ENCODE measurements at regions not wholly inside any gene's neighbourhood (a gene's known extent, or its start where the extent isn't known, plus 50 kb on each side); places are given as distances from the start of the nearest gene placed in this dataset.

GRCh38 chr4:54571293-54572151, 86.2 kb upstream of the KIT start:
- peaks cover 15% of the 10 kb centered on the region for H3K4me1 ChIP-seq (ENCODE audit: control insufficient read depth, insufficient read depth, low read length, unreplicated experiment)
- H3K4me3 ChIP-seq (ENCODE audit: low read depth, low read length), result no peak overlapping the region
- H3K79me2 ChIP-seq (ENCODE audit: control insufficient read depth, insufficient read depth, low read length, unreplicated experiment), result no peaks in the 10 kb centered on the region
- no peak overlapping the region for H3K27ac ChIP-seq (ENCODE audit: low read depth, low read length)
- no peaks in the 10 kb centered on the region for H3K36me3 ChIP-seq (ENCODE audit: insufficient read depth, low read length)
- no peak overlapping the region for H2AFZ ChIP-seq (ENCODE audit: low read length, unreplicated experiment)
- H3K27me3 ChIP-seq (ENCODE audit: insufficient read depth, low read length), result no peaks in the 10 kb centered on the region

- Histone ChIP-seq H3K27ac (ENCODE audit: low read depth, low read length) (no peak overlapping the region), H3K27me3 (ENCODE audit: insufficient read depth, low read length) (no peaks in the 10 kb centered on the region), H3K4me1 (ENCODE audit: control insufficient read depth, insufficient read depth, low read length, unreplicated experiment) (peaks cover 15% of the 10 kb centered on the region), H3K4me3 (ENCODE audit: low read depth, low read length) (no peak overlapping the region), H3K36me3 (ENCODE audit: insufficient read depth, low read length) (no peaks in the 10 kb centered on the region), H2AFZ (ENCODE audit: low read length, unreplicated experiment) (no peak overlapping the region), H3K79me2 (ENCODE audit: control insufficient read depth, insufficient read depth, low read length, unreplicated experiment) (no peaks in the 10 kb centered on the region)
These were observed 85.6 kb upstream of the KIT start for GRCh38 chr4:54572152-54572542.

GRCh38 chr4:54574500-54574899, 83.3 kb upstream of the KIT start:
- no peak overlapping the region for H3K4me3 ChIP-seq (ENCODE audit: low read depth, low read length)
- H3K4me1 ChIP-seq (ENCODE audit: control insufficient read depth, insufficient read depth, low read length, unreplicated experiment), result no peaks in the 10 kb centered on the region
- no peak overlapping the region for H2AFZ ChIP-seq (ENCODE audit: low read length, unreplicated experiment)
- H3K27ac ChIP-seq (ENCODE audit: low read depth, low read length), result no peak overlapping the region
- no peaks in the 10 kb centered on the region for H3K27me3 ChIP-seq (ENCODE audit: insufficient read depth, low read length)
- no peaks in the 10 kb centered on the region for H3K79me2 ChIP-seq (ENCODE audit: control insufficient read depth, insufficient read depth, low read length, unreplicated experiment)
- no peaks in the 10 kb centered on the region for H3K36me3 ChIP-seq (ENCODE audit: insufficient read depth, low read length)

GRCh38 chr4:54575919-54576318, 81.8 kb upstream of the KIT start:
- no peaks in the 10 kb centered on the region for H3K4me1 ChIP-seq (ENCODE audit: control insufficient read depth, insufficient read depth, low read length, unreplicated experiment)
- no peaks in the 10 kb centered on the region for H3K27me3 ChIP-seq (ENCODE audit: insufficient read depth, low read length)
- no peak overlapping the region for H2AFZ ChIP-seq (ENCODE audit: low read length, unreplicated experiment)
- no peaks in the 10 kb centered on the region for H3K79me2 ChIP-seq (ENCODE audit: control insufficient read depth, insufficient read depth, low read length, unreplicated experiment)
- no peak overlapping the region for H3K4me3 ChIP-seq (ENCODE audit: low read depth, low read length)
- no peak overlapping the region for H3K27ac ChIP-seq (ENCODE audit: low read depth, low read length)
- H3K36me3 ChIP-seq (ENCODE audit: insufficient read depth, low read length), result no peaks in the 10 kb centered on the region

GRCh38 chr4:54581807-54582206, 76.0 kb upstream of the KIT start:
- Histone ChIP-seq H3K79me2 (ENCODE audit: control insufficient read depth, insufficient read depth, low read length, unreplicated experiment) (no peaks in the 10 kb centered on the region), H3K36me3 (ENCODE audit: insufficient read depth, low read length) (no peaks in the 10 kb centered on the region), H3K4me3 (ENCODE audit: low read depth, low read length) (no peak overlapping the region), H3K4me1 (ENCODE audit: control insufficient read depth, insufficient read depth, low read length, unreplicated experiment) (no peaks in the 10 kb centered on the region), H3K27ac (ENCODE audit: low read depth, low read length) (no peak overlapping the region), H3K27me3 (ENCODE audit: insufficient read depth, low read length) (no peaks in the 10 kb centered on the region), H2AFZ (ENCODE audit: low read length, unreplicated experiment) (no peak overlapping the region)

GRCh38 chr4:54585321-54586000, 72.3 kb upstream of the KIT start:
- Histone ChIP-seq H3K27ac (ENCODE audit: low read depth, low read length) (no peak overlapping the region), H3K36me3 (ENCODE audit: insufficient read depth, low read length) (no peaks in the 10 kb centered on the region), H3K79me2 (ENCODE audit: control insufficient read depth, insufficient read depth, low read length, unreplicated experiment) (no peaks in the 10 kb centered on the region), H3K27me3 (ENCODE audit: insufficient read depth, low read length) (no peaks in the 10 kb centered on the region), H3K4me1 (ENCODE audit: control insufficient read depth, insufficient read depth, low read length, unreplicated experiment) (no peaks in the 10 kb centered on the region), H3K4me3 (ENCODE audit: low read depth, low read length) (no peak overlapping the region), H2AFZ (ENCODE audit: low read length, unreplicated experiment) (no peak overlapping the region)

- Histone ChIP-seq H3K27ac (ENCODE audit: low read depth, low read length) (no peak overlapping the region), H3K36me3 (ENCODE audit: insufficient read depth, low read length) (no peaks in the 10 kb centered on the region), H3K4me1 (ENCODE audit: control insufficient read depth, insufficient read depth, low read length, unreplicated experiment) (no peaks in the 10 kb centered on the region)
These were observed 71.3 kb upstream of the KIT start for GRCh38 chr4:54586320-54586955.

GRCh38 chr4:54587107-54587891, 70.5 kb upstream of the KIT start:
- Histone ChIP-seq H2AFZ (ENCODE audit: low read length, unreplicated experiment) (no peak overlapping the region), H3K79me2 (ENCODE audit: control insufficient read depth, insufficient read depth, low read length, unreplicated experiment) (no peaks in the 10 kb centered on the region), H3K4me1 (ENCODE audit: control insufficient read depth, insufficient read depth, low read length, unreplicated experiment) (no peaks in the 10 kb centered on the region)

More at GRCh38 chr4:54586320-54586955, 71.3 kb upstream of the KIT start:
- H2AFZ ChIP-seq (ENCODE audit: low read length, unreplicated experiment), result no peak overlapping the region
- no peaks in the 10 kb centered on the region for H3K27me3 ChIP-seq (ENCODE audit: insufficient read depth, low read length)
- H3K79me2 ChIP-seq (ENCODE audit: control insufficient read depth, insufficient read depth, low read length, unreplicated experiment), result no peaks in the 10 kb centered on the region
- no peak overlapping the region for H3K4me3 ChIP-seq (ENCODE audit: low read depth, low read length)

GRCh38 chr4:54588404-54588803, 69.4 kb upstream of the KIT start:
- H3K27me3 ChIP-seq (ENCODE audit: insufficient read depth, low read length), result no peaks in the 10 kb centered on the region
- no peak overlapping the region for H2AFZ ChIP-seq (ENCODE audit: low read length, unreplicated experiment)
- H3K79me2 ChIP-seq (ENCODE audit: control insufficient read depth, insufficient read depth, low read length, unreplicated experiment), result no peaks in the 10 kb centered on the region
- no peaks in the 10 kb centered on the region for H3K4me1 ChIP-seq (ENCODE audit: control insufficient read depth, insufficient read depth, low read length, unreplicated experiment)
- H3K4me3 ChIP-seq (ENCODE audit: low read depth, low read length), result no peak overlapping the region
- no peaks in the 10 kb centered on the region for H3K36me3 ChIP-seq (ENCODE audit: insufficient read depth, low read length)
- H3K27ac ChIP-seq (ENCODE audit: low read depth, low read length), result no peak overlapping the region

More at GRCh38 chr4:54587107-54587891, 70.5 kb upstream of the KIT start:
- Histone ChIP-seq H3K4me3 (ENCODE audit: low read depth, low read length) (no peak overlapping the region), H3K36me3 (ENCODE audit: insufficient read depth, low read length) (no peaks in the 10 kb centered on the region), H3K27me3 (ENCODE audit: insufficient read depth, low read length) (no peaks in the 10 kb centered on the region), H3K27ac (ENCODE audit: low read depth, low read length) (no peak overlapping the region)

- Histone ChIP-seq H3K27me3 (ENCODE audit: insufficient read depth, low read length) (no peaks in the 10 kb centered on the region), H3K27ac (ENCODE audit: low read depth, low read length) (no peak overlapping the region), H3K79me2 (ENCODE audit: control insufficient read depth, insufficient read depth, low read length, unreplicated experiment) (no peaks in the 10 kb centered on the region), H3K4me1 (ENCODE audit: control insufficient read depth, insufficient read depth, low read length, unreplicated experiment) (no peaks in the 10 kb centered on the region), H3K36me3 (ENCODE audit: insufficient read depth, low read length) (no peaks in the 10 kb centered on the region), H2AFZ (ENCODE audit: low read length, unreplicated experiment) (no peak overlapping the region), H3K4me3 (ENCODE audit: low read depth, low read length) (no peak overlapping the region)
These were observed 68.2 kb upstream of the KIT start for GRCh38 chr4:54589586-54589985.

Measured in ACC112 (cell line).